Keratinocyte (primary cell): ENCODE measurements at regions not wholly inside any gene's neighbourhood (a gene's known extent, or its start where the extent isn't known, plus 50 kb on each side); places are given as distances from the start of the nearest gene placed in this dataset.

Experiments used
- DNase-seq: peaks from one replicate; pipeline ENCODE4 v3.0.0-alpha.2; 2011; ENCODE audit warnings: low read depth, missing footprints, low spot score
- FAIRE-seq: peaks from 2 replicates; lab custom pipeline; 2011; peaks lifted over from hg19 to GRCh38; lab: Jason Lieb, UNC
- H2AFZ ChIP-seq: 2 replicates; pipeline ENCODE4 v1.6.0; 2012; ENCODE audit warnings: low read length, control low read depth, inconsistent platforms; ENCODE audit not compliant: control insufficient read depth
- H3K27ac ChIP-seq: 2 replicates; pipeline ENCODE4 v1.5.1; 2011; ENCODE audit warnings: low read length; ENCODE audit not compliant: control insufficient read depth, insufficient read depth
- H3K27me3 ChIP-seq: 3 replicates; pipeline ENCODE4 v1.6.0; 2011; ENCODE audit warnings: low read length; ENCODE audit not compliant: control insufficient read depth, insufficient read depth; ENCODE audit errors: extremely low read depth
- H3K36me3 ChIP-seq, 2 experiments: 2 replicates in 1 of 2; 3 replicates in 1 of 2; pipeline ENCODE4 v1.5.1; 2011; ENCODE audit warnings: low read length in 2 of 2, mild to moderate bottlenecking in 1 of 2; ENCODE audit not compliant: control insufficient read depth in 2 of 2, insufficient read depth in 2 of 2; ENCODE audit errors: extremely low read depth in 1 of 2
- H3K4me1 ChIP-seq: 3 replicates; pipeline ENCODE4 v1.5.1; 2011; ENCODE audit warnings: low read length; ENCODE audit not compliant: control insufficient read depth, insufficient read depth; ENCODE audit errors: extremely low read depth
- H3K4me2 ChIP-seq: 3 replicates; pipeline ENCODE4 v1.6.0; 2011; ENCODE audit warnings: low read depth, low read length; ENCODE audit not compliant: control insufficient read depth, insufficient read depth; ENCODE audit errors: extremely low read depth
- H3K4me3 ChIP-seq, 3 experiments: fragments of 200-600 bp in 1 of 3; sonication (generic) in 1 of 3; 2 replicates in 2 of 3; 3 replicates in 1 of 3; pipeline ENCODE4 v1.5.1; 2011 to 2016; ENCODE audit warnings: low read length in 3 of 3, mild to moderate bottlenecking in 3 of 3, control low read depth in 2 of 3, inconsistent platforms in 1 of 3, low read depth in 1 of 3, mixed read lengths in 1 of 3, mixed run types in 1 of 3, moderate library complexity in 1 of 3; ENCODE audit not compliant: control insufficient read depth in 2 of 3, insufficient read depth in 2 of 3; ENCODE audit errors: extremely low read depth in 1 of 3
- H3K79me2 ChIP-seq: 2 replicates; pipeline ENCODE4 v1.6.0; 2012; ENCODE audit warnings: low read length; ENCODE audit not compliant: control insufficient read depth, insufficient read depth
- H3K9ac ChIP-seq: 3 replicates; pipeline ENCODE4 v1.6.0; 2011; ENCODE audit warnings: low read length; ENCODE audit not compliant: control insufficient read depth, insufficient read depth; ENCODE audit errors: extremely low read depth
- H3K9me1 ChIP-seq: 3 replicates; pipeline ENCODE4 v1.6.0; 2011; ENCODE audit warnings: low read length; ENCODE audit not compliant: control insufficient read depth, insufficient read depth; ENCODE audit errors: extremely low read depth
- H3K9me3 ChIP-seq: 2 replicates; pipeline ENCODE4 v1.5.1; 2012; ENCODE audit warnings: low read depth, low read length; ENCODE audit not compliant: control insufficient read depth
- H4K20me1 ChIP-seq: 3 replicates; pipeline ENCODE4 v1.6.0; 2011; ENCODE audit warnings: low read length; ENCODE audit not compliant: control insufficient read depth, insufficient read depth; ENCODE audit errors: extremely low read depth
- EZH2 ChIP-seq: IDR thresholded peaks from one replicate; pipeline ENCODE4 v1.6.1; 2012; ENCODE audit warnings: inconsistent platforms, mild to moderate bottlenecking, low read length, moderate library complexity
- dilution Hi-C: fragments of 300-500 bp; cut with MboI; formaldehyde crosslinking; loops from one replicate; pipeline ENCODE4 v1.7.0; 2020; ENCODE audit warnings: low sequenced_read_pairs; ENCODE audit not compliant: extremely low pct_ligation_motif_present
- TF ChIP-seq, protein P1 (sequence below), 3 experiments: IDR thresholded peaks in 1 of 3; conservative IDR thresholded peaks in 1 of 3; optimal IDR thresholded peaks in 1 of 3; 2 replicates in 2 of 3; 3 replicates in 1 of 3; pipeline versions ENCODE3 to v1.5.1; 2011; ENCODE audit warnings: low read length in 3 of 3, mild to moderate bottlenecking in 3 of 3, moderate library complexity in 2 of 3, control low read depth in 1 of 3, inconsistent platforms in 1 of 3; ENCODE audit not compliant: insufficient read depth in 2 of 3; ENCODE audit errors: extremely low read depth in 1 of 3

DNA sequence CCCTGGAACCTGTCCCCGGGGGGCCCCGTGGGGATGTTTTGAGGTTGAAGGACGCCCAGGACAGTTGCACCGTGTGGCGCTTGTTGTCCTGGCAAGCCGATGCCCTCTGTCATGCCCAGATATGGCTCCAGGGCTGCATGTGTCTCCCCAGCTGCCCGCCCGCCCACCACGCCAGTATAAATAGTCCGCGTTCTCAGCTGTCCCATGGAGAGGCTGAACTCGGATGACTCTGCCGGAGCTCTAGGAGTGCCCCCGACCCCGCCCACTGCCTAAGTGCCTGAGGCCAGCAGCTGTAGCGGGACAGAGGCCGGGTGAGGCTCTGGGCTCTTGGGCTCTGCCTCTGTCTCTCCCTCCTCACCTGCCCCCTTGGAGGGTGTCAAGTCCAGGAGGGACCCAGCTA, 83.0 kb upstream of the GATA5 start:
- Histone ChIP-seq H3K9me3 (no peaks in the 10 kb centered on the region), H2AFZ (no peak overlapping the region), H3K79me2 (no peaks in the 10 kb centered on the region), H3K9ac (no peak overlapping the region), H3K4me3 (no peak overlapping the region), H3K36me3 (no peaks in the 10 kb centered on the region), H4K20me1 (peaks cover 3% of the 10 kb centered on the region), H3K9me1 (no peaks in the 10 kb centered on the region), H3K27me3 (peaks cover 76% of the 10 kb centered on the region), H3K27ac (no peak overlapping the region), H3K4me1 (no peaks in the 10 kb centered on the region), H3K4me2 (no peak overlapping the region)
- dilution Hi-C loops: no loop called here
- DNase-seq (no peak), FAIRE-seq (no peak)
- no peak for TF ChIP-seq EZH2
- TF ChIP-seq, protein P1, sequence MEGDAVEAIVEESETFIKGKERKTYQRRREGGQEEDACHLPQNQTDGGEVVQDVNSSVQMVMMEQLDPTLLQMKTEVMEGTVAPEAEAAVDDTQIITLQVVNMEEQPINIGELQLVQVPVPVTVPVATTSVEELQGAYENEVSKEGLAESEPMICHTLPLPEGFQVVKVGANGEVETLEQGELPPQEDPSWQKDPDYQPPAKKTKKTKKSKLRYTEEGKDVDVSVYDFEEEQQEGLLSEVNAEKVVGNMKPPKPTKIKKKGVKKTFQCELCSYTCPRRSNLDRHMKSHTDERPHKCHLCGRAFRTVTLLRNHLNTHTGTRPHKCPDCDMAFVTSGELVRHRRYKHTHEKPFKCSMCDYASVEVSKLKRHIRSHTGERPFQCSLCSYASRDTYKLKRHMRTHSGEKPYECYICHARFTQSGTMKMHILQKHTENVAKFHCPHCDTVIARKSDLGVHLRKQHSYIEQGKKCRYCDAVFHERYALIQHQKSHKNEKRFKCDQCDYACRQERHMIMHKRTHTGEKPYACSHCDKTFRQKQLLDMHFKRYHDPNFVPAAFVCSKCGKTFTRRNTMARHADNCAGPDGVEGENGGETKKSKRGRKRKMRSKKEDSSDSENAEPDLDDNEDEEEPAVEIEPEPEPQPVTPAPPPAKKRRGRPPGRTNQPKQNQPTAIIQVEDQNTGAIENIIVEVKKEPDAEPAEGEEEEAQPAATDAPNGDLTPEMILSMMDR (optimal IDR thresholded peaks at IDR 0.05 in 1 of 3, IDR thresholded peaks at IDR 0.05 in 1 of 3, conservative IDR thresholded peaks at IDR 0.05 in 1 of 3; ENCODE audit: extremely low read depth in 1 of 3, insufficient read depth in 2 of 3, low read length in 3 of 3): no peak

DNA sequence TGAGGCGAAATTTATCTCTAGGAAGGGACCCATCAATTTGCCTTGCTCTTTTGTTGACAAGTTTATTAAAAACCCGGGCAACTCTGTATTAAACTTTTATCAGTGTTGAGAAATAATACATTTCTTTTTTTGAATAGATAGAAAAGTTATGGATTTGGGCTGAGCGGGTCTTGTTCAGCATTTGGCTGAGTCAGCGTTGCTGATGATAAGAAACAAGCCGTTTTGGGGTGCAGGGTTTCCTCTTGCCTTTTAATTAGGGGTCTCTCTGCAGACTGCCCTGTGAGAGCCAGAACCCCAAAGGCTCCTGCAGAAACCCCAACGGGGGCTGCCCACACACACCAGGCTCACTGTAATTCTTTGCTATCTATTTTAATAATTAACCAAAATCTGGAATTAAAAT, 82.1 kb upstream of the SLCO4A1 start:
- no peaks in the 10 kb centered on the region for H3K79me2 ChIP-seq
- H4K20me1 ChIP-seq: peaks cover 3% of the 10 kb centered on the region
- dilution Hi-C loops: no loop called here
- TF ChIP-seq EZH2: no peak
- TF ChIP-seq, protein P1 (optimal IDR thresholded peaks at IDR 0.05 in 1 of 3, IDR thresholded peaks at IDR 0.05 in 1 of 3, conservative IDR thresholded peaks at IDR 0.05 in 1 of 3; ENCODE audit: extremely low read depth in 1 of 3, insufficient read depth in 2 of 3, low read length in 3 of 3): no peak
- H3K36me3 ChIP-seq: no peaks in the 10 kb centered on the region
- H3K27ac ChIP-seq: no peak overlapping the region
- no peak overlapping the region for H3K4me3 ChIP-seq
- peaks cover 64% of the 10 kb centered on the region for H3K27me3 ChIP-seq
- H2AFZ ChIP-seq: no peak overlapping the region
- no peaks in the 10 kb centered on the region for H3K4me1 ChIP-seq
- no peaks in the 10 kb centered on the region for H3K9me1 ChIP-seq
- no peak for FAIRE-seq
- no peak overlapping the region for H3K4me2 ChIP-seq
- H3K9ac ChIP-seq: no peak overlapping the region
- no peak for DNase-seq
- no peaks in the 10 kb centered on the region for H3K9me3 ChIP-seq
